Colonic mucosa (tissue), 4 donors: ENCODE measurements at regions not wholly inside any gene's neighbourhood (a gene's known extent, or its start where the extent isn't known, plus 50 kb on each side); places are given as distances from the start of the nearest gene placed in this dataset.

ENCODE experiments used
- DNase-seq: peaks from one replicate; pipeline ENCODE4 v3.0.0-alpha.2; 2020
- H3K27ac ChIP-seq: fragments of 200-600 bp; one replicate; pipeline ENCODE4 v1.8.0; 2021
- H3K27me3 ChIP-seq: fragments of 200-600 bp; one replicate; pipeline ENCODE4 v1.8.0; 2021
- H3K36me3 ChIP-seq: fragments of 200-600 bp; one replicate; pipeline ENCODE4 v1.8.0; 2021
- H3K4me1 ChIP-seq: fragments of 200-600 bp; one replicate; pipeline ENCODE4 v1.8.0; 2021; ENCODE audit warnings: mild to moderate bottlenecking
- H3K4me3 ChIP-seq: fragments of 200-600 bp; one replicate; pipeline ENCODE4 v1.8.0; 2021
- H3K9ac ChIP-seq, 2 donors: one replicate each; pipeline ENCODE4 v1.7.0; 2013; ENCODE audit warnings: control low read depth in 2 of 2, low read depth in 2 of 2, low read length in 2 of 2
- H3K9me3 ChIP-seq: fragments of 200-600 bp; one replicate; pipeline ENCODE4 v1.8.0; 2021
- CTCF ChIP-seq: fragments of 200-600 bp; IDR thresholded peaks from one replicate; pipeline ENCODE4 v1.8.0; 2022; ENCODE audit warnings: antibody characterized with exemption, mild to moderate bottlenecking
- intact Hi-C: fragments of 100-400 bp; cut with DNase I; formaldehyde crosslinking; loops from one replicate; pipeline ENCODE4 v1.14.1; 2022
- donor health status: healthy.
- donor health status: DM: no; HTN: no; CAD: no.
- donor health status: DM: no; HTN: no; CAD: no.

- Histone ChIP-seq H3K27me3 (no peaks in the 10 kb centered on the region), H3K27ac (no peak overlapping the region), H3K9ac (peak overlapping the region in 1 of 2 donors; percentile 29), H3K4me1 (no peaks in the 10 kb centered on the region), H3K4me3 (no peak overlapping the region), H3K36me3 (no peaks in the 10 kb centered on the region), H3K9me3 (no peaks in the 10 kb centered on the region)
- intact Hi-C loops = no loop called here
- no peak for DNase-seq
- no peak for TF ChIP-seq CTCF
These were observed 111.5 kb upstream of the MEF2A start for GRCh38 chr15:99454107-99454809.

- Histone ChIP-seq H3K4me3 (no peak overlapping the region), H3K4me1 (no peaks in the 10 kb centered on the region)
These were observed 110.6 kb upstream of the MEF2A start for GRCh38 chr15:99454941-99455788.

GRCh38 chr15:99455789-99456160 is 110.0 kb upstream of the MEF2A start:
- no peak for TF ChIP-seq CTCF
- no peak for DNase-seq
- Histone ChIP-seq H3K27me3 (no peaks in the 10 kb centered on the region), H3K27ac (no peak overlapping the region), H3K36me3 (no peaks in the 10 kb centered on the region), H3K4me3 (no peak overlapping the region), H3K9ac (no peak overlapping the region), H3K9me3 (no peaks in the 10 kb centered on the region), H3K4me1 (no peaks in the 10 kb centered on the region)
- intact Hi-C loops = no loop called here

More at GRCh38 chr15:99454941-99455788, 110.6 kb upstream of the MEF2A start:
- Histone ChIP-seq H3K9me3 (no peaks in the 10 kb centered on the region), H3K9ac (peak overlapping the region in 1 of 2 donors; percentile 29), H3K27ac (no peak overlapping the region), H3K36me3 (no peaks in the 10 kb centered on the region), H3K27me3 (no peaks in the 10 kb centered on the region)
- DNase-seq = no peak
- TF ChIP-seq CTCF = no peak
- intact Hi-C loops = no loop called here

GRCh38 chr15:99464137-99464536 is 101.6 kb upstream of the MEF2A start:
- no peak overlapping the region for H3K4me3 ChIP-seq
- no peaks in the 10 kb centered on the region for H3K36me3 ChIP-seq
- DNase-seq = no peak
- H3K9ac ChIP-seq = no peak overlapping the region
- no peak for TF ChIP-seq CTCF
- intact Hi-C loops = no loop called here
- no peak overlapping the region for H3K27ac ChIP-seq
- H3K27me3 ChIP-seq = no peaks in the 10 kb centered on the region
- H3K4me1 ChIP-seq = no peaks in the 10 kb centered on the region
- H3K9me3 ChIP-seq = no peaks in the 10 kb centered on the region

GRCh38 chr15:99466701-99467337 is 99.0 kb upstream of the MEF2A start:
- no peak for TF ChIP-seq CTCF

More at GRCh38 chr15:99466701-99467337, 99.0 kb upstream of the MEF2A start:
- intact Hi-C loops = no loop called here
- no peak for DNase-seq
- Histone ChIP-seq H3K9me3 (no peaks in the 10 kb centered on the region), H3K4me1 (no peaks in the 10 kb centered on the region), H3K36me3 (no peaks in the 10 kb centered on the region), H3K27me3 (no peaks in the 10 kb centered on the region), H3K4me3 (no peak overlapping the region), H3K27ac (no peak overlapping the region), H3K9ac (no peak overlapping the region)
